HEK293 (cell line): ENCODE measurements at regions not wholly inside any gene's neighbourhood (a gene's known extent, or its start where the extent isn't known, plus 50 kb on each side); places are given as distances from the start of the nearest gene placed in this dataset.

Experiments
- CTCF ChIA-PET: fragments of 350-600 bp; formaldehyde crosslinking; extraction: SDS; loops from one replicate; lab custom pipeline; 2021; ENCODE audit warnings: antibody characterized with exemption; lab: Yijun Ruan, JAX
- POLR2A ChIA-PET: fragments of 300-600 bp; formaldehyde crosslinking; extraction: SDS; loops from one replicate; lab custom pipeline; 2020; ENCODE audit warnings: antibody characterized with exemption, inconsistent platforms; lab: Yijun Ruan, JAX
- H3K27ac ChIP-seq: fragments of 200-500 bp; sonication (Bioruptor generic); 2 replicates; pipeline ENCODE4 v1.5.1; 2014; ENCODE audit warnings: low read depth, low read length, control low read depth, inconsistent platforms; ENCODE audit errors: extremely low read depth
- H3K36me3 ChIP-seq, 2 experiments: fragments of 200-500 bp in 1 of 2; sonication (Bioruptor generic) in 1 of 2; 1 replicate in 1 of 2; 2 replicates in 1 of 2; pipeline ENCODE4 v1.5.1; 2014 to 2017; ENCODE audit warnings: inconsistent platforms in 2 of 2, low read length in 2 of 2; ENCODE audit not compliant: control insufficient read depth in 2 of 2, insufficient read depth in 1 of 2
- H3K4me1 ChIP-seq: fragments of 200-500 bp; sonication (Bioruptor generic); 2 replicates; pipeline ENCODE4 v1.5.1; 2014; ENCODE audit warnings: mild to moderate bottlenecking, low read length, inconsistent platforms; ENCODE audit not compliant: control insufficient read depth, insufficient read depth
- H3K4me3 ChIP-seq: 2 replicates; pipeline ENCODE4 v1.5.1; 2011; ENCODE audit warnings: low read depth, mild to moderate bottlenecking, control low read depth, low read length, moderate library complexity
- H3K9me3 ChIP-seq: fragments of 200-500 bp; sonication (Bioruptor generic); 2 replicates; pipeline ENCODE4 v1.5.1; 2014; ENCODE audit warnings: low read depth, low read length, inconsistent platforms; ENCODE audit not compliant: control insufficient read depth, insufficient read depth
- BCL11A ChIP-seq: fragments of 450-650 bp; formaldehyde crosslinking; IDR thresholded peaks from 2 replicates; pipeline ENCODE4 v1.5.1; 2016; ENCODE audit warnings: low read depth, missing biosample characterization, missing genetic modification characterization
- HOXC10 ChIP-seq: sonication (generic); formaldehyde crosslinking; IDR thresholded peaks from 2 replicates; pipeline ENCODE4 v1.8.1; 2023; ENCODE audit warnings: mild to moderate bottlenecking, missing genetic modification reagents
- KLF8 ChIP-seq: fragments of 450-650 bp; formaldehyde crosslinking; IDR thresholded peaks from 2 replicates; pipeline ENCODE4 v1.5.1; 2016; ENCODE audit warnings: missing biosample characterization, missing genetic modification characterization
- REPIN1 ChIP-seq: fragments of 450-650 bp; formaldehyde crosslinking; IDR thresholded peaks from 2 replicates; pipeline ENCODE4 v1.5.1; 2017; ENCODE audit warnings: missing biosample characterization, missing genetic modification characterization, low read depth
- SETDB1 ChIP-seq: IDR thresholded peaks from one replicate; pipeline ENCODE4 v1.6.1; 2017; ENCODE audit warnings: mild to moderate bottlenecking, low read length, moderate library complexity, mixed read lengths; ENCODE audit not compliant: insufficient read length
- TCF7L2 ChIP-seq: IDR thresholded peaks from 2 replicates; pipeline ENCODE4 v1.6.1; 2011; ENCODE audit warnings: low read depth, mild to moderate bottlenecking, inconsistent platforms, low read length, moderate library complexity, borderline replicate concordance
- YY1 ChIP-seq: fragments of 450-650 bp; formaldehyde crosslinking; IDR thresholded peaks from 2 replicates; pipeline ENCODE4 v1.5.1; 2018; ENCODE audit warnings: missing biosample characterization, missing genetic modification characterization
- ZBTB49 ChIP-seq: fragments of 450-650 bp; formaldehyde crosslinking; IDR thresholded peaks from 2 replicates; pipeline ENCODE4 v1.5.1; 2016; ENCODE audit warnings: missing biosample characterization, missing genetic modification characterization, low read depth
- ZIC2 ChIP-seq: fragments of 450-650 bp; formaldehyde crosslinking; IDR thresholded peaks from 2 replicates; pipeline ENCODE4 v1.5.1; 2016; ENCODE audit warnings: missing biosample characterization, missing genetic modification characterization
- ZNF10 ChIP-seq: fragments of 450-650 bp; formaldehyde crosslinking; IDR thresholded peaks from 2 replicates; pipeline ENCODE4 v1.5.1; 2017; ENCODE audit warnings: missing biosample characterization, missing genetic modification characterization
- ZNF114 ChIP-seq: fragments of 450-650 bp; formaldehyde crosslinking; IDR thresholded peaks from 2 replicates; pipeline ENCODE4 v1.5.0; 2017; ENCODE audit warnings: missing biosample characterization, missing genetic modification characterization
- ZNF23 ChIP-seq: fragments of 450-650 bp; formaldehyde crosslinking; IDR thresholded peaks from 2 replicates; pipeline ENCODE4 v1.5.1; 2016; ENCODE audit warnings: missing biosample characterization, missing genetic modification characterization, borderline replicate concordance
- ZNF248 ChIP-seq: fragments of 450-650 bp; formaldehyde crosslinking; IDR thresholded peaks from 2 replicates; pipeline ENCODE4 v1.5.1; 2017; ENCODE audit warnings: missing biosample characterization, missing genetic modification characterization
- ZNF600 ChIP-seq: fragments of 450-650 bp; formaldehyde crosslinking; IDR thresholded peaks from 2 replicates; pipeline ENCODE4 v1.5.1; 2016; ENCODE audit warnings: missing biosample characterization, missing genetic modification characterization
- ZNF624 ChIP-seq: fragments of 450-650 bp; formaldehyde crosslinking; IDR thresholded peaks from 2 replicates; pipeline ENCODE4 v1.5.1; 2017; ENCODE audit warnings: missing biosample characterization, missing genetic modification characterization
- ZNF639 ChIP-seq: fragments of 450-650 bp; formaldehyde crosslinking; IDR thresholded peaks from 2 replicates; pipeline ENCODE4 v1.5.1; 2016; ENCODE audit warnings: missing biosample characterization, missing genetic modification characterization
- ZNF654 ChIP-seq: fragments of 450-650 bp; formaldehyde crosslinking; IDR thresholded peaks from 2 replicates; pipeline ENCODE4 v1.5.1; 2016; ENCODE audit warnings: low read depth, missing biosample characterization, missing genetic modification characterization

GRCh38 chr19:30679153-30679702, 307.0 kb downstream of the ZNF536 start (continued):
- no peak for TF ChIP-seq ZNF600 (tag by site-specific recombination)
- TF ChIP-seq ZBTB49 (tag by site-specific recombination) = no peak
- TF ChIP-seq ZNF23 (tag by site-specific recombination) = no peak

- POLR2A ChIA-PET = no interaction called here
- TF ChIP-seq ZNF624 (tag by site-specific recombination) = no peak
- no peak for TF ChIP-seq ZNF248
- no peak for TF ChIP-seq REPIN1 (tag by site-specific recombination)
- no peak for TF ChIP-seq YY1 (tag by site-specific recombination)
- TF ChIP-seq ZNF114 (tag by site-specific recombination) = no peak
- TF ChIP-seq ZNF639 (tag by site-specific recombination) = no peak
- TF ChIP-seq, all 188 proteins: peak for 0
- no peak overlapping the region for H3K27ac ChIP-seq
- no peaks in the 10 kb centered on the region for H3K36me3 ChIP-seq
- no peak overlapping the region for H3K4me3 ChIP-seq
- H3K4me1 ChIP-seq = peaks cover 3% of the 10 kb centered on the region; the same call in 1 of the 2 replicates
- CTCF ChIA-PET = interaction anchor here (1.0 to 3.0 kb wide), 3 partner anchors 9 to 1546 kb away, joined by 4 to 24 read pairs (median 23); no protein-coding TSS in a partner anchor
- no peaks in the 10 kb centered on the region for H3K9me3 ChIP-seq
Measured at GRCh38 chr19:30678168-30678567, 306.0 kb downstream of the ZNF536 start.

- no peak overlapping the region for H3K4me3 ChIP-seq
- ChIA-PET POLR2A (no interaction called here), CTCF (interaction anchor here (0.7 to 3.0 kb wide), 4 partner anchors 8 to 1922 kb away, joined by 3 to 24 read pairs (median 14); no protein-coding TSS in a partner anchor)
- no peaks in the 10 kb centered on the region for H3K9me3 ChIP-seq
- H3K27ac ChIP-seq = no peak overlapping the region
- no peaks in the 10 kb centered on the region for H3K36me3 ChIP-seq
- TF ChIP-seq BCL11A (tag by site-specific recombination) = no peak
- TF ChIP-seq TCF7L2 = no peak
- TF ChIP-seq SETDB1 = no peak
- TF ChIP-seq ZNF654 (tag by site-specific recombination) = no peak
- no peak for TF ChIP-seq ZIC2 (tag by site-specific recombination)
- no peak for TF ChIP-seq HOXC10
- no peak for TF ChIP-seq ZNF10 (tag by site-specific recombination)
- no peak for TF ChIP-seq KLF8 (tag by site-specific recombination)
- H3K4me1 ChIP-seq = peaks cover 2% of the 10 kb centered on the region; the same call in 1 of the 2 replicates
Measured at GRCh38 chr19:30677702-30678101, 305.5 kb downstream of the ZNF536 start.
